ENCODE measurements at regions not wholly inside any gene's neighbourhood (a gene's known extent, or its start where the extent isn't known, plus 50 kb on each side); places are given as distances from the start of the nearest gene placed in this dataset.

DNA sequence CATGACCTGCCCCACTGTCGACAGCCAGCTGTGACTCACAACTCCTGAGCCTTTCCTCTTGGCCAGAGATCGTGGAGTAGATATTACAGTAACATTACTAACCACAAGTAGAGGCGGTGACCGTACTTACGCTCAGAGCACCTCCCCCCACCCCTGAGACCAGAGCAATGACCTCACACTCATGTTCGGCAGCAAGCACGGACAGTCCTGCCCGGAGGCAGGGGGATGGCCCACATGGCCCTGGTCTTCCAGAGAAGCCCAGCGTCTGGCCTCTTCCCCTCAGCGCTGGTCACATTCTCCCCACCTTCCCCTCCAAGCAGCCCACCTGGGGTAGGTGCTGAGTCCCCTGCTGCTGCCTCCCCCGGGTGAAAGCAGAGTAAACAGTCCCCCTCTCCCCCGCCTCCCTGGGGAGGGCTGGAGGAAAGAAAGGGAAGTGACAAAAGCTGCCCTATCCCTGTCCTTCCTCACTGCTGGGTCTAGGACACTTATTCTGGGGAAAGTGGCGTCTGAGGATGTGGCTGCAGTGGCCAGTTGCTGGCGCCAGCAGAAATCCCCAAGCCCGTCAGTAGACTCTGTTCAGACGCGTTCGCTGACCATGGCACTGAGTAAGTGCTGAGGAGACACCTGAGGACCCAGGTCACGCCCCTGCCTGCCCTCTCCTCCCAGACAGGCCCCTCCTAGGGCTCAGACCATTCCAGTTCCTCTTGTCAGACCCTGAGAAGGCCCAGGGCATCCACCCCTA lies 68.5 kb downstream of the MRPL14 start:
- TF ChIP-seq, protein P1, sequence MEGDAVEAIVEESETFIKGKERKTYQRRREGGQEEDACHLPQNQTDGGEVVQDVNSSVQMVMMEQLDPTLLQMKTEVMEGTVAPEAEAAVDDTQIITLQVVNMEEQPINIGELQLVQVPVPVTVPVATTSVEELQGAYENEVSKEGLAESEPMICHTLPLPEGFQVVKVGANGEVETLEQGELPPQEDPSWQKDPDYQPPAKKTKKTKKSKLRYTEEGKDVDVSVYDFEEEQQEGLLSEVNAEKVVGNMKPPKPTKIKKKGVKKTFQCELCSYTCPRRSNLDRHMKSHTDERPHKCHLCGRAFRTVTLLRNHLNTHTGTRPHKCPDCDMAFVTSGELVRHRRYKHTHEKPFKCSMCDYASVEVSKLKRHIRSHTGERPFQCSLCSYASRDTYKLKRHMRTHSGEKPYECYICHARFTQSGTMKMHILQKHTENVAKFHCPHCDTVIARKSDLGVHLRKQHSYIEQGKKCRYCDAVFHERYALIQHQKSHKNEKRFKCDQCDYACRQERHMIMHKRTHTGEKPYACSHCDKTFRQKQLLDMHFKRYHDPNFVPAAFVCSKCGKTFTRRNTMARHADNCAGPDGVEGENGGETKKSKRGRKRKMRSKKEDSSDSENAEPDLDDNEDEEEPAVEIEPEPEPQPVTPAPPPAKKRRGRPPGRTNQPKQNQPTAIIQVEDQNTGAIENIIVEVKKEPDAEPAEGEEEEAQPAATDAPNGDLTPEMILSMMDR (conservative IDR thresholded peaks at IDR 0.05; ENCODE audit: control insufficient read depth, insufficient read depth, low read depth, low read length): no peak
- H3K4me3 ChIP-seq (ENCODE audit: control insufficient read depth, low read depth, low read length): no peak overlapping the region
- peak; percentile 100 for DNase-seq (ENCODE audit: low read depth)

DNA sequence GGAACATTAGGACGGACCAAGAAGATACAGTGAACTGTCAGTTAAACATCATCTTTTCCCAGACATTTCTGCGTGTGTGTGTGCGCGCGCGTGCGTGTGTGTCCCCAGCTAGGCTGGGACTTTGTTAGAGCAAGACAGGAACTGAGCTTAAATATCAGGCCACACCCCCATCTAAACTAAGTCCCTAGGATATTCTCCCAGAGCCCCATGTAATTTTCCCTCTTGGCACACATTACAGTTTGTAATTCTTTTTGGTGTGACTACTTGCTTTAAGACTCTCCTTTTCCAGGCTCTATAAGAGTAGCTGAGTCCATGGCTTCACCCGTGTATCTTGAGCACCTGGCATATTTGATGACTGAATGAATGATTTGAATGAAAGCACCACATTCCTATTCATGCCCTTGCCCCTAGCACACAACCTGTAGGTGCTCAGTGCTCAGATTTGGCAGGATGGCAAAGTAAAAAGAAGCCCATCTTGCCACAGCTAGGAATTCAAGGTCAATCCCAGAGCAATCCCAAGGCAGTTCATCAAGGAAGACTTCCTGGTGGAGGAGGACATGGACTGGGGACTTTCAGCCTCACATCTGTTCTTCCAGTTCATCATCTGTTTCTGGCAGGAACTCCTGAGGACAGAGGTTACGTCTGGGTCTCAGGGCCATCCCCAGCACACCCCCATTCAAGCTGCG lies 69.2 kb downstream of the MRPL14 start:
- no peak overlapping the region for H3K4me3 ChIP-seq (ENCODE audit: control insufficient read depth, low read depth, low read length)
- peak; percentile 72 for DNase-seq (ENCODE audit: low read depth)
- TF ChIP-seq, protein P1 (conservative IDR thresholded peaks at IDR 0.05; ENCODE audit: control insufficient read depth, insufficient read depth, low read depth, low read length): no peak

DNA sequence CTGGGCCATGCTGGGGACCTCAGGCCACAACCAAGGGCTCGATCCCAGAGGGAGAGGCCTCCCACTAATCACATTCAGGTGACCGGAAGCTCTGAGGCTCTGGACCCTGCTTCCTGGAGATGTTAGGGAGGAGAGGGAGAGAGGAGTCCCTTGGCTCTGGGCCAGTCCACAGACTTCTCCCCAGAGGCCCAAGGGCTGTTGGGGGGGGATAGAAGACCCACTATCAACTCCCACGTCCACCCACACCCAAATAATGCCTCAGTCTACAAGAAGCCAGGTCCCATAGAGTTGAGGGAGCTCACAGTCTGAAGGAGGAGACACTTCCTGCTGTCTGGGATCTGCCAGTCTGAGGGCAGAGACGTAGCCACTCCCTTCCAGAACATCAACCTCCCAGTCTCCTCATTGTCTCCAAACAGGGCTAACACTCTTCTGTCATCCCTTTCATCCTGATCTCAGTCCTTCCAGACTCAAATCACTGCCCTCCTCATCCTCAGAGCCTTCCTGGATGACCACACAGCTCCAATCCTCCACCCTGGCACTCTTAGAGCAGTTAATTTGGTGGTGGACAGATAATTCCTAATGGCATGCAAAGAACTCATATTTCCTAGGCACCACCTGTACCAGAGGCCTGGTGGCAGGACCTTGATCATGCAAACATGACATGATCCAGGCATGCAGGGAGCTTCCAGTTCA lies 69.9 kb downstream of the MRPL14 start:
- peak; percentile 59 for DNase-seq (ENCODE audit: low read depth)
- TF ChIP-seq, protein P1 (conservative IDR thresholded peaks at IDR 0.05; ENCODE audit: control insufficient read depth, insufficient read depth, low read depth, low read length): no peak
- H3K4me3 ChIP-seq (ENCODE audit: control insufficient read depth, low read depth, low read length): no peak overlapping the region

DNA sequence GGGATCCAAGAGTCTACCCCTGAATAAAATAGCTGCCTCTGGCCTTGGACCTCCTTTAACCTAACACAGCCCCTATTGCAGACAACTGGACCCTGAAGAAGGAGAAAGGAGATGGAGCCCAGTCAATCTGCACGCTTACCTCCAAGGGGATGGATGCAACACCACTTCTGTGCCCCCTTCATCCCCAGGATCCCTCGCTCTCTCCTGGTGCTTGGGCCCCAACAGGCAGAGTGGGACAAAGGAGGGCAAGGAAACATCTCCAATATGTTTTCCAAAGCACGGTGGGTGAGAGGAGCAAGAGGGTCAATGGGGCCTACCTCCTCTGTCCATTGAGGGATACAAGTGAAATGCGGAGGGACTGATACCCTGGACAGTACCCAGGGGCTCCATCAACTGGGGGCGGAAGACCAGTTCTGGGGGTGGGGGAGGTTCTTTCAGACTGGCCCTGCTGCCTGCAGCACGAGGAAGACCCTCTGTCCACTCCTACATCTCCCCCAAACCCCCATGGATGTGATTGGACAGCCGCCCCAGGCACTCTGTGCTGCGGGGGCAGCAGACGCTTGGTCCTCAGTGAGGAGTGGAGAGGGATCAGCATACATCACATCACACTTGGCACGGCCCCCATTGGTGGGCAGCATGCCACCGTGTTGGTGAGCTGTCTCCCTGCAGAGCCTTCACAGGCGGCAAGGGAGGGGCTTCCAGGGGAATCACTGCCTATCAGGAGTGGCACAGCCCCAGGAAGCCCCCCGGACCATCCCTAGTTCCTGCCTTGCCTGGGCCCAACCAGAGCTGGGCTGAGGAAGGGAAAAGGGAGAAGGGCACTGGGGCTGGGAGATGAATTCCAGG lies 70.6 kb downstream of the MRPL14 start:
- no peak overlapping the region for H3K4me3 ChIP-seq (ENCODE audit: control insufficient read depth, low read depth, low read length)
- peak; percentile 93 for DNase-seq (ENCODE audit: low read depth)
- TF ChIP-seq, protein P1 (conservative IDR thresholded peaks at IDR 0.05; ENCODE audit: control insufficient read depth, insufficient read depth, low read depth, low read length): no peak

DNA sequence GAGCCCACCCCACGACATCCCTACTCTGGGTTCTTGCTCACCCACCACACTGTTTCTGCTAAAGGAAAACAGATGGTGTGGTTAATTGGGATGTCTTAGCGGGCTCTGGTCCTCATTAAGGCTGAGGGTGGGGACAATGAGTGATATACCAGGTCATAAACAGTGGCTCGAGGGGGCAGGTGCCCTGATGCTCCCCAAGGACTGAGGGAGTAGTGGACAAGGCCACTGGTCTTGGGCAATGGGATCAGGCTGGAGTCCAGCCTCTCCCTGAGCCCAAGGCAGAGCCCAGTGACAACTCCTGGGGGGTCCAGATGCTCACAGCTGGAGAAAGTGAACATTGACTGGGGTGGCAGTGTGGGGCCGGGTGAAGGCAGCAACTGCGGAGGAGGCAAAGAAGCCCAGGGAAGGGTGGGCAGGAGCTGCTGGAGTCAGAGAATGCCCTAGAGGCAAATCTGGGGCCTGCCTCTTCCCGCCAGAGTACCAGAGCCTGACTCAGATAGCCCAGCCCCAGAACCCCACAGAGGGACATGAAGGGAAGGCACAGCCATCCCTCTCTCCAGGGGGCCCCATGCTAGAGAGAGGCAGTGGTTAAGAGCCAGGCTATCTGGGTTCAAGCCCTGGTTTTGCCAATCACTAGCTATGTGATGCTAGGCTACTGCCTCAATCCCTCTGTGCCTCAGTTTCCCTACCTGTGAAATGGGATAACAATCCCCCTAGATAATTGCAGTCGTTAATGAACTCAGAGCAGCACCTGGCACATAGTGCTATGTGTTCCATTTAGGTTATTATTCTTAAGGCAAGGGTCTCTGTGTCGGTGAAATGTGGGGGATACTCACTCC lies 72.3 kb downstream of the MRPL14 start:
- peak; percentile 95 for DNase-seq (ENCODE audit: low read depth)
- no peak overlapping the region for H3K4me3 ChIP-seq (ENCODE audit: control insufficient read depth, low read depth, low read length)
- TF ChIP-seq, protein P1 (conservative IDR thresholded peaks at IDR 0.05; ENCODE audit: control insufficient read depth, insufficient read depth, low read depth, low read length): no peak
